BLaER1 treated with 17β-estradiol and CSF1 and Interleukin-3, amounts not matched to agents 10 nM and 100 nM (cell line): ENCODE measurements at regions not wholly inside any gene's neighbourhood (a gene's known extent, or its start where the extent isn't known, plus 50 kb on each side); places are given as distances from the start of the nearest gene placed in this dataset.

Experiments
- H3K27ac ChIP-seq, 11 experiments: shearing (Covaris generic); formaldehyde crosslinking; 2 replicates each; pipeline ENCODE4 v1.8.1; 2022
- H3K27me3 ChIP-seq, 11 experiments: shearing (Covaris generic); formaldehyde crosslinking; 2 replicates each; pipeline ENCODE4 v1.8.1; 2022
- H3K36me3 ChIP-seq, 11 experiments: shearing (Covaris generic); formaldehyde crosslinking; 2 replicates each; pipeline ENCODE4 v1.8.1; 2022
- H3K4me1 ChIP-seq, 10 experiments: shearing (Covaris generic); formaldehyde crosslinking; 2 replicates each; pipeline ENCODE4 v1.8.1; 2022
- H3K4me2 ChIP-seq, 11 experiments: shearing (Covaris generic); formaldehyde crosslinking; 2 replicates each; pipeline ENCODE4 v1.8.1; 2022
- H3K4me3 ChIP-seq, 10 experiments: shearing (Covaris generic); formaldehyde crosslinking; 2 replicates each; pipeline ENCODE4 v1.8.1; 2022
- H3K9ac ChIP-seq, 11 experiments: shearing (Covaris generic); formaldehyde crosslinking; 2 replicates each; pipeline ENCODE4 v1.8.1; 2022
- H3K9me3 ChIP-seq, 11 experiments: shearing (Covaris generic); formaldehyde crosslinking; replicated peaks in 1 of 11; 2 replicates each; pipeline ENCODE4 v1.8.1; 2022
- H4K20me1 ChIP-seq, 11 experiments: shearing (Covaris generic); formaldehyde crosslinking; 2 replicates each; pipeline ENCODE4 v1.8.1; 2022
- Cebpa-rat ChIP-seq, 11 experiments: shearing (Covaris generic); IDR thresholded peaks; 2 replicates each; pipeline ENCODE4 v1.8.1; 2022

DNA sequence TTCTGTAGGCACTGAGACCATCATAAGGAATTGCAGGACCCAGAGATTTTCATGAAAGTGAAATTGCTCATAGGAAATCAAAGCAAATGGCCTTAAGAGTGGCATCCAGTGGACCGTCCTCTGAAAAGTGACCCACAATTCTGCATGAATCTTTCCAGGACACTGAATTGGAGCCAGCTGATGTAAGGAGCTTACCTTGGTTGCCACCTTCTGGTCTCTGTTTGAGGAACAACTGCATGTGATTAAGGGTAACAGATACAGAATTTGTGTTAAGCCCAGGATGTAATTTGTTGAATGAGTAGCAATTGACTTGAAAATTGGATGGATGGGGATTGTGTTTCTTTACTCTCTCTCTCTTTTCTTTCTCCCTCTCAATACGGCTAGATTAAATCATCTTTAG is 49.9 kb upstream of the GAS1 start:
- peaks cover 0 to under 1% (median 0%) of the 10 kb centered on the region in 11 experiments; a peak in 1 of 22 replicates for H3K9me3 ChIP-seq
- no peaks in the 10 kb centered on the region for H4K20me1 ChIP-seq
- no peaks in the 10 kb centered on the region for H3K4me1 ChIP-seq
- no peak overlapping the region for H3K9ac ChIP-seq
- H3K27me3 ChIP-seq = no peaks in the 10 kb centered on the region
- no peak for TF ChIP-seq Cebpa-rat (IDR thresholded peaks at IDR 0.05)
- H3K4me2 ChIP-seq = no peak overlapping the region
- H3K36me3 ChIP-seq = no peaks in the 10 kb centered on the region
- H3K4me3 ChIP-seq = no peak overlapping the region
- no peak overlapping the region for H3K27ac ChIP-seq

DNA sequence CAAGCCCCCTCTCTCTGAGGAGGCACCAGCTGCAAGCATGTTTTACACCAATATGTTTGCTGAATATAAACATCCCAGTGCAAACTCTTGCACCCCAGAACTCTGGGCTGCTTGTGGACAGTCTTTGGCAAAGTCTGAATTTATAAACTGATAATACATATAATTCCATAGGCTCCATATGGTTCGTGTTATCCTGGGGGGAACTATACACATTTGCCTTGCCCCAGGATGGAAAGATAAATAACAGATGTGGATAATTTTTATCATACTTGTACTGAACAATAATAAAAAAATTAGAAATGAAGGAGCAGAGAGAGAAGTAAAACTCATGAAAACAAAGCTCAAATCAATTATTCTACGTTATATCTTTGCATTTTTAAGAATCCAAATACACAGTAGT is 50.6 kb upstream of the GAS1 start:
- H4K20me1 ChIP-seq = no peaks in the 10 kb centered on the region
- H3K36me3 ChIP-seq = no peaks in the 10 kb centered on the region

DNA sequence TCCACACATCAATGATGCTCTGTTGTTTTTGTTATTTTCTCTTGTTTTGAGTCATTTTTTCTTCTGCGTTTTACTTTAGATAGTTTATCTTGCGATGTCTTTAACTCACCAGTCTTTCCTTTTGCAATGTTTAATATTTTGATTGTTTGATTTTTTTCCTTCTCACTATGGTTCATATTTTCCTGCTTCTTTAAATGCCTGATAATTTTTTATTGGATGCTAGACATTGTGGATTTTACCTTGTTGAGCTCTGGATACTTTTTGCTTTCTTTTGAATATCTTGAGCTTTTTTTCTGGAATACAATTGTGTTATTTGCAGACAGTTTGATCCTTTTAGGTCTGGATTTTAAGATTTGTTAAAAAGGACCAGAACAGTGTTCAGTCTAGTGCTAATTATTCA is 55.2 kb upstream of the GAS1 start:
- Histone ChIP-seq H3K4me3 (no peak overlapping the region), H3K27ac (no peak overlapping the region), H3K36me3 (no peaks in the 10 kb centered on the region), H3K4me2 (no peak overlapping the region), H3K9ac (no peak overlapping the region), H3K4me1 (no peaks in the 10 kb centered on the region), H3K9me3 (peaks cover 0 to 10% (median 8%) of the 10 kb centered on the region in 11 experiments; a peak in 7 of 22 replicates), H4K20me1 (no peaks in the 10 kb centered on the region), H3K27me3 (no peaks in the 10 kb centered on the region)
- no peak for TF ChIP-seq Cebpa-rat (IDR thresholded peaks at IDR 0.05)

More for the DNA sequence above, 50.6 kb upstream of the GAS1 start:
- Histone ChIP-seq H3K4me3 (no peak overlapping the region), H3K9me3 (peaks cover 0 to 8% (median 5%) of the 10 kb centered on the region in 11 experiments; a peak in 7 of 22 replicates), H3K27ac (no peak overlapping the region), H3K9ac (no peak overlapping the region), H3K4me2 (no peak overlapping the region), H3K4me1 (no peaks in the 10 kb centered on the region), H3K27me3 (no peaks in the 10 kb centered on the region)
- no peak for TF ChIP-seq Cebpa-rat (IDR thresholded peaks at IDR 0.05)

DNA sequence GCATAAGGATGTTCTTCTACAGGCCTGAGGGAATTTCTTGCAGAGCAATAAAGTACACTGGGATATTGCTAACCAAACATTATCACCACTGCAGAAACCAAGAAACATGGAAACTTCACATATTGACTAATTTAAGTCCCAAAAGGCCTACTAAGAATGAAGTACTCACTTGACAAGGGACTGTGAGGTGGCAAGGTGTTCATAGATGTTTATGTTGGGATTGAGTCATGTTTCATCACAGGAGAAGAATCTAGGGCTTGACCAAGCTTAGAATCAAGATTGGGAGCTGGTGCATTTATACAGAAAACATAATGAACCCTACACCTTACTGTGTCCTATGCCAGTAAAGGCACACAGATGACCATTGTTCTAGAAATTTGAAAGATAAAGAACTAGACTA is 56.7 kb upstream of the GAS1 start:
- TF ChIP-seq Cebpa-rat (IDR thresholded peaks at IDR 0.05) = no peak
- Histone ChIP-seq H3K9me3 (peaks cover 0 to 10% (median 8%) of the 10 kb centered on the region in 11 experiments; a peak in 7 of 22 replicates), H3K4me3 (no peak overlapping the region), H3K4me1 (no peaks in the 10 kb centered on the region), H3K36me3 (no peaks in the 10 kb centered on the region), H4K20me1 (no peaks in the 10 kb centered on the region), H3K27me3 (no peaks in the 10 kb centered on the region), H3K27ac (no peak overlapping the region), H3K9ac (no peak overlapping the region), H3K4me2 (no peak overlapping the region)

DNA sequence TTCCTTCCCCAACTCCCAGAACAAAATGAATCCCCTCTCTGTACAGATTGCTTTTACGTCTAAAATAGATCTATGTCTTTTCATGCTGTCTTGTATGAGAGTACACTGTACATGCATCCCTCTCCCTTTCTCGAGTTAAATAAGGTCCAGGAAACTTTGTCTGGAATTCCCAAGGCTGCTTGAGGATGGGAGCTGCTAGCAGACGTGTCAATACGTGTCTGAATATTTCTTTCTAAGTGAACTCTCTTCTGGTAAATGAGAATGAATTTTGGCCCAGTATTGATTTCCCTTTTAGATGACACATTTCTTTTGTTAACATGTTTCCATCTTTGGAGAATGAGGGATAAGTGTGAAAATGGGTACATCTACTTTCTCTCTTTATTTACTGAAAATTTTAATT is 59.6 kb upstream of the GAS1 start:
- H3K9me3 ChIP-seq = peaks cover 4 to 16% (median 8%) of the 10 kb centered on the region in 11 experiments; a peak in 14 of 22 replicates
- no peaks in the 10 kb centered on the region for H4K20me1 ChIP-seq
- H3K4me3 ChIP-seq = no peak overlapping the region
- H3K27ac ChIP-seq = no peak overlapping the region
- H3K9ac ChIP-seq = no peak overlapping the region
- H3K4me1 ChIP-seq = no peaks in the 10 kb centered on the region
- no peaks in the 10 kb centered on the region for H3K36me3 ChIP-seq
- H3K4me2 ChIP-seq = no peak overlapping the region
- no peak for TF ChIP-seq Cebpa-rat (IDR thresholded peaks at IDR 0.05)
- no peaks in the 10 kb centered on the region for H3K27me3 ChIP-seq

DNA sequence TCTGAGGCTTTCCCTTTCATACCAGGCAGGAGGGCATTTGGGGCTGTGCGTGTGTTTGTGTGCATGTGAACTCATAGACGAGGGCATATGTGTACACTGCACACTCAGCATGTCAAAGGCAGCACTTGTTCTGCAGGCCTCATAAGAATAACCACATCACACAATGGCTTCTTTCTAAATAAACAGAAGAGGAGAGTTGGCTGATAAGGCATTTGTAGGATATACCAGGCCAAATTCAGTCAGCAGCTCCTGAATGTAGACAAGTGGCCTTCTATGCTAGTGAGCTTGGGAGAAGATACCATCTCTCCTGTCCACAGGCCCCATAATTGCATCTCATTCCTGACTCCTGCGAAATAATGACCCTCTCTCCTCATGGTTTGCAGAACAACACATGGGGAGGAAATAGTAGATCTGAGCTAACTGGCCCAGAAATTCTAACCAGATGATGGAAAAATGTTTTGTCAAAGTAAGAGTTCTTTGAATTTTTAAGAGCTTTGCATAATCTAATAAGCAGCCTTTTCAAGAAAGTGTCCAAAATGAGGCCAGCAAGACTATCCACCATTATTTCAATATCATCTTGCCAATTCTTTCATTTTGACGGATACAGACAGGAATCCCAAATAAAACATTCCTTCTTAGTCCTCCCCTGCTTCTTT is 60.5 kb upstream of the GAS1 start:
- no peaks in the 10 kb centered on the region for H4K20me1 ChIP-seq
- TF ChIP-seq Cebpa-rat (IDR thresholded peaks at IDR 0.05) = no peak
- peaks cover 2 to 16% (median 8%) of the 10 kb centered on the region in 11 experiments; a peak in 15 of 22 replicates for H3K9me3 ChIP-seq
- no peaks in the 10 kb centered on the region for H3K27me3 ChIP-seq
- H3K4me1 ChIP-seq = no peaks in the 10 kb centered on the region
- H3K36me3 ChIP-seq = no peaks in the 10 kb centered on the region
- H3K4me2 ChIP-seq = no peak overlapping the region
- H3K27ac ChIP-seq = no peak overlapping the region
- H3K4me3 ChIP-seq = no peak overlapping the region
- no peak overlapping the region for H3K9ac ChIP-seq

DNA sequence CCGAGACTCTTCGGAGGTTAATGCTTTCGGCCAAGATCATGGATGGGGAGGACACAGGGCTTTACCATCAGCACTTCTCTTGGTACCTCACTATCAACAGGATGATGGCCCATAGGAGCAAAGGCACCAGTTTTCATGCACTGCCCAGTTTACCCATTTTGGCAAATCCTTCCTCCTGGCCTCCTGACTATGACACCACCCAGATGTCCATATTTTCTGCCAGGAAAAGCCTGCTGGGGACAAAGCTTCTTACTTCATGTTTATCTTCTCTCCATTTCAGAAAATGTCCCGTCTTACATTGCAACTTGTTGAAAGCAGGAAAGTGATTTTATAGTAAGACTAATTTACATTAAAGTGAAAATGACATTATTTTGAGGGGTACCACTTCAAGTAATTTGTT is 61.4 kb upstream of the GAS1 start:
- Histone ChIP-seq H3K27ac (no peak overlapping the region), H4K20me1 (no peaks in the 10 kb centered on the region), H3K9ac (no peak overlapping the region), H3K9me3 (peaks cover 0 to 16% (median 5%) of the 10 kb centered on the region in 11 experiments; a peak in 8 of 22 replicates), H3K4me1 (no peaks in the 10 kb centered on the region), H3K36me3 (no peaks in the 10 kb centered on the region), H3K4me2 (no peak overlapping the region), H3K4me3 (no peak overlapping the region), H3K27me3 (no peaks in the 10 kb centered on the region)
- no peak for TF ChIP-seq Cebpa-rat (IDR thresholded peaks at IDR 0.05)

DNA sequence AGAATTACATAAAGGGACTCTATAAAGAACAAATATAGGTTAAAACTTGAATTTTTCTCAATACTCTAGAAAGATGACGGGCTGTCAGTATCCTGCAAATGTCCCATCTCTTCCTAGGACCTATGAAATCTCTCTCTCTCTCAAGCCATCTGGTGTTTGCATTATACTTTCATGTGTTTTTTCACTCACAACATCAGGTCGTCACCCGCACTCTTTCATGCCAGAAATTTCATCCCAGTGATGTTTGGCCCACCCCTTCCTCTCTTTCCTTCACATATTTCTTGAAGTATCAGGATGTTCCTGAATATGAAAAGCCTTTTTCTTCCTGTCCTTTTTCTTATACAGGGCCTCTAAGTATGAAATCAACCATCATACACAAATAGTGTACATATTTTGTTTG is 63.3 kb upstream of the GAS1 start:
- Histone ChIP-seq H3K9ac (no peak overlapping the region), H3K4me3 (no peak overlapping the region), H3K4me1 (no peaks in the 10 kb centered on the region), H3K9me3 (peaks cover 0 to 21% (median 10%) of the 10 kb centered on the region in 11 experiments; a peak in 12 of 22 replicates), H3K27ac (no peak overlapping the region), H3K4me2 (no peak overlapping the region), H3K36me3 (no peaks in the 10 kb centered on the region), H3K27me3 (no peaks in the 10 kb centered on the region), H4K20me1 (no peaks in the 10 kb centered on the region)
- no peak for TF ChIP-seq Cebpa-rat (IDR thresholded peaks at IDR 0.05)

DNA sequence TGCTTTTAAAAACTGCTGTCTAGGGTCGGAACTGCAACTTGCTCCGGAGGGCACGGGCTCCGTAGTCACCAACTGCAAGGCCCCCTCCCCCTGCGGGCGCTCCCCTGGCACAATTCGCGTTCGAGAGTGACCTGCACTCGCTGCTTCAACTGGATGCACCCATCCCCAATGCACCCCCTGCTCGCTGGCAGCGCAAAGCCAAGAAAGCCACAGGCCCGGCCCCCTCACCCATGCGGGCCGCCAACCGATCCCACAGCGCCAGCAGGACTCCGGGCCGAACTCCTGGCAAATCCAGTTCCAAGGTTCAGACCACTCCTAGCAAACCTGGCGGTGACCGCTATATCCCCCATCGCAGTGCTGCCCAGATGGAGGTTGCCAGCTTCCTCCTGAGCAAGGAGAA is 64.2 kb upstream of the GAS1 start:
- TF ChIP-seq Cebpa-rat (IDR thresholded peaks at IDR 0.05) = no peak
- Histone ChIP-seq H3K36me3 (no peaks in the 10 kb centered on the region), H3K4me3 (no peak overlapping the region), H3K9me3 (peaks cover 0 to 26% (median 10%) of the 10 kb centered on the region in 11 experiments; a peak in 12 of 22 replicates), H4K20me1 (no peaks in the 10 kb centered on the region), H3K27me3 (no peaks in the 10 kb centered on the region), H3K4me2 (no peak overlapping the region), H3K9ac (no peak overlapping the region), H3K27ac (no peak overlapping the region), H3K4me1 (no peaks in the 10 kb centered on the region)

DNA sequence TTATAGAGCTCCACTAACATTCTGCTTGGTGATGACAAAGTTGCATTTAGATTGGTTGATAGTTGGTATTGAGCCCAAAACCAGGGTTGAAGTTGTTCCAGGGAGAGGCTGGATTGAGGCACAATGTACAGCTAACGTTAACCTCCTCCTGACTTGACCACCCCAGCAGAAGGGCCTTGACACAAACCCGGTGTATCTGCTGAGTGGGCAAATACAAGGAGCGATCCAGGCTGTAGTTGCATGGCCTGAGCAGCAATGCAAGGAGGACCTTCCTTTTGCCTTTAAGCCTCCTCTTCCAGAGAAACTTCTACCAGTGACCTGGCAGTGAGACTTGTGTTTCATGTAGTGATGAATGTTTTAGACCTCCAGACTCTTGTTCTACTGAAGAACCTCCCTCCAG is 66.2 kb upstream of the GAS1 start:
- H3K4me1 ChIP-seq = no peaks in the 10 kb centered on the region
- no peak overlapping the region for H3K4me3 ChIP-seq
- TF ChIP-seq Cebpa-rat (IDR thresholded peaks at IDR 0.05) = no peak
- H3K36me3 ChIP-seq = no peaks in the 10 kb centered on the region
- H3K27me3 ChIP-seq = no peaks in the 10 kb centered on the region
- no peaks in the 10 kb centered on the region for H4K20me1 ChIP-seq
- H3K27ac ChIP-seq = no peak overlapping the region
- H3K9me3 ChIP-seq = peaks cover 0 to 33% (median 10%) of the 10 kb centered on the region in 11 experiments; a peak in 12 of 22 replicates
- H3K4me2 ChIP-seq = no peak overlapping the region
- no peak overlapping the region for H3K9ac ChIP-seq
